KMS-11 (cell line): ENCODE measurements at regions not wholly inside any gene's neighbourhood (a gene's known extent, or its start where the extent isn't known, plus 50 kb on each side); places are given as distances from the start of the nearest gene placed in this dataset.
"Not testable (repeated sequence)": the region's sequence is repeated elsewhere in the genome, so short reads cannot be mapped to it uniquely, and the experiment has no call there.

Experiments
- H2AFZ ChIP-seq: fragments of 200-600 bp; sonication (generic); 2 replicates; pipeline ENCODE4 v1.6.1; 2016; ENCODE audit warnings: antibody characterized with exemption, mixed run types, low read depth
- H3K27ac ChIP-seq: fragments of 200-600 bp; sonication (generic); 2 replicates; pipeline ENCODE4 v1.6.1; 2016; ENCODE audit warnings: mild to moderate bottlenecking, mixed run types
- H3K27me3 ChIP-seq: fragments of 200-600 bp; sonication (generic); 2 replicates; pipeline ENCODE4 v1.6.1; 2017; ENCODE audit warnings: mild to moderate bottlenecking, low read depth, mixed run types, moderate library complexity; ENCODE audit not compliant: insufficient read depth
- H3K36me3 ChIP-seq: fragments of 200-600 bp; sonication (generic); 2 replicates; pipeline ENCODE4 v1.6.1; 2017; ENCODE audit warnings: mild to moderate bottlenecking, mixed run types; ENCODE audit not compliant: insufficient read depth
- H3K4me1 ChIP-seq: fragments of 200-600 bp; sonication (generic); 2 replicates; pipeline ENCODE4 v1.6.1; 2016; ENCODE audit warnings: mild to moderate bottlenecking, low read depth, mixed run types; ENCODE audit not compliant: poor library complexity, severe bottlenecking
- H3K4me2 ChIP-seq: fragments of 200-600 bp; sonication (generic); 2 replicates; pipeline ENCODE4 v1.7.0; 2016; ENCODE audit warnings: mild to moderate bottlenecking, mixed run types
- H3K4me3 ChIP-seq: fragments of 200-600 bp; sonication (generic); IDR thresholded peaks from 2 replicates; pipeline ENCODE4 v1.6.1; 2017; ENCODE audit warnings: low read depth, low read length, mixed read lengths; ENCODE audit not compliant: insufficient read depth
- H3K79me2 ChIP-seq: fragments of 200-600 bp; sonication (generic); 2 replicates; pipeline ENCODE4 v1.6.1; 2016; ENCODE audit warnings: low read depth, mixed run types; ENCODE audit not compliant: insufficient read depth
- H3K9ac ChIP-seq: fragments of 200-600 bp; sonication (generic); 2 replicates; pipeline ENCODE4 v1.6.1; 2016; ENCODE audit warnings: mild to moderate bottlenecking, mixed run types
- H4K20me1 ChIP-seq: fragments of 200-600 bp; sonication (generic); 2 replicates; pipeline ENCODE4 v1.6.1; 2016; ENCODE audit warnings: mild to moderate bottlenecking, mixed run types; ENCODE audit not compliant: insufficient read depth
- CTCF ChIP-seq: fragments of 200-600 bp; sonication (generic); conservative IDR thresholded peaks from 2 replicates; pipeline ENCODE4 v1.6.1; 2017; ENCODE audit warnings: low read depth, mild to moderate bottlenecking, antibody characterized with exemption, low read length, moderate library complexity, mixed read lengths

GRCh38 chr13:21910546-21910945 lies 239.7 kb downstream of the FGF9 start:
- no peak for TF ChIP-seq CTCF
- Histone ChIP-seq H3K27ac (no peak overlapping the region), H3K4me3 (no peak overlapping the region), H3K79me2 (no peaks in the 10 kb centered on the region), H3K4me2 (no peak overlapping the region), H4K20me1 (no peaks in the 10 kb centered on the region), H3K4me1 (no peaks in the 10 kb centered on the region), H3K27me3 (no peaks in the 10 kb centered on the region), H2AFZ (no peak overlapping the region), H3K36me3 (no peaks in the 10 kb centered on the region), H3K9ac (no peak overlapping the region)

GRCh38 chr13:21911646-21912298 lies 240.9 kb downstream of the FGF9 start:
- Histone ChIP-seq H3K4me3 (no peak overlapping the region), H3K27me3 (no peaks in the 10 kb centered on the region), H3K4me2 (no peak overlapping the region), H2AFZ (no peak overlapping the region), H3K36me3 (no peaks in the 10 kb centered on the region), H4K20me1 (no peaks in the 10 kb centered on the region), H3K27ac (no peak overlapping the region), H3K79me2 (no peaks in the 10 kb centered on the region), H3K9ac (no peak overlapping the region), H3K4me1 (no peaks in the 10 kb centered on the region)
- TF ChIP-seq CTCF: no peak

GRCh38 chr13:21913010-21913409 lies 242.1 kb downstream of the FGF9 start:
- H3K4me1 ChIP-seq: no peaks in the 10 kb centered on the region
- H3K4me3 ChIP-seq: no peak overlapping the region
- H3K27ac ChIP-seq: no peak overlapping the region
- no peak overlapping the region for H3K4me2 ChIP-seq
- no peak overlapping the region for H2AFZ ChIP-seq
- no peaks in the 10 kb centered on the region for H3K79me2 ChIP-seq
- H3K36me3 ChIP-seq: no peaks in the 10 kb centered on the region
- H3K27me3 ChIP-seq: no peaks in the 10 kb centered on the region
- H3K9ac ChIP-seq: no peak overlapping the region
- TF ChIP-seq CTCF: no peak
- H4K20me1 ChIP-seq: no peaks in the 10 kb centered on the region

- TF ChIP-seq CTCF: no peak
- Histone ChIP-seq H3K36me3 (no peaks in the 10 kb centered on the region), H3K4me2 (no peak overlapping the region), H3K9ac (no peak overlapping the region), H3K4me1 (no peaks in the 10 kb centered on the region), H2AFZ (no peak overlapping the region), H4K20me1 (no peaks in the 10 kb centered on the region), H3K27me3 (no peaks in the 10 kb centered on the region), H3K27ac (no peak overlapping the region), H3K79me2 (no peaks in the 10 kb centered on the region), H3K4me3 (no peak overlapping the region)
These were observed 246.5 kb downstream of the FGF9 start for GRCh38 chr13:21917086-21918015.

- not testable (repeated sequence) for H3K36me3 ChIP-seq, H4K20me1 ChIP-seq, H3K4me1 ChIP-seq, H3K4me3 ChIP-seq, H2AFZ ChIP-seq, H3K9ac ChIP-seq, H3K4me2 ChIP-seq, H3K27me3 ChIP-seq, H3K27ac ChIP-seq, H3K79me2 ChIP-seq
These were observed 249.9 kb downstream of the FGF9 start for GRCh38 chr13:21920802-21921201.
